OCI-LY3 (cell line): ENCODE measurements at regions not wholly inside any gene's neighbourhood (a gene's known extent, or its start where the extent isn't known, plus 50 kb on each side); places are given as distances from the start of the nearest gene placed in this dataset.

Source experiments
- CTCF ChIP-seq: fragments of 200-600, 300-600 bp; sonication (generic); IDR thresholded peaks from 2 replicates; pipeline ENCODE4 v1.5.1; 2014; ENCODE audit warnings: antibody characterized with exemption, low read length, low read depth
- EZH2phosphoT487 ChIP-seq: fragments of 200-600 bp; shearing (Covaris generic); IDR thresholded peaks from 2 replicates; pipeline ENCODE4 v1.6.1; 2018; ENCODE audit warnings: antibody characterized with exemption, mixed run types, low read depth

GRCh38 chr13:75220861-75221260 lies 261.1 kb downstream of the TBC1D4 start:
- TF ChIP-seq CTCF: no peak
- no peak for TF ChIP-seq EZH2phosphoT487
